IMR-90 (cell line): ENCODE measurements at regions not wholly inside any gene's neighbourhood (a gene's known extent, or its start where the extent isn't known, plus 50 kb on each side); places are given as distances from the start of the nearest gene placed in this dataset.

ENCODE experiments used
- ATAC-seq: fragments of 200-7000 bp; cut with Tn5 transposase; 2 replicates; pipeline ENCODE4 v1.9.1; 2020; ENCODE audit warnings: low read depth, mild to moderate bottlenecking, moderate library complexity
- BruUV-seq: library from RNA; stranded (reverse); fragments of 400-500 nt; replicated peaks from 2 replicates; lab custom pipeline; 2021; lab: Mats Ljungman, UMichigan
- CTCF ChIA-PET: fragments of 300-600 bp; formaldehyde crosslinking; extraction: SDS; loops from one replicate; lab custom pipeline; 2021; ENCODE audit warnings: antibody characterized with exemption; lab: Yijun Ruan, JAX
- POLR2A ChIA-PET: fragments of 300-600 bp; sonication (Branson Sonifier 250); formaldehyde crosslinking; loops from one replicate; lab custom pipeline; 2022; ENCODE audit warnings: antibody characterized with exemption; ENCODE audit not compliant: unreplicated experiment; lab: Charles Lee
- DNase-seq: peaks from one replicate; pipeline ENCODE4 v3.0.0; 2013
- H2AFZ ChIP-seq: replicated peaks from 2 replicates; pipeline ENCODE3; 2013; ENCODE audit warnings: low read length, mild to moderate bottlenecking; ENCODE audit not compliant: poor library complexity
- H2AK5ac ChIP-seq: 2 replicates; pipeline ENCODE4 v1.6.1; 2013; ENCODE audit warnings: low read depth, low read length, inconsistent platforms
- H2AK9ac ChIP-seq: replicated peaks from 2 replicates; pipeline ENCODE3; 2013; ENCODE audit warnings: mild to moderate bottlenecking, low read depth, low read length, moderate library complexity; ENCODE audit not compliant: poor library complexity
- H2BK120ac ChIP-seq: 2 replicates; pipeline ENCODE4 v1.6.1; 2013; ENCODE audit warnings: low read depth, low read length, inconsistent platforms
- H2BK15ac ChIP-seq: 3 replicates; pipeline ENCODE4 v1.6.1; 2013; ENCODE audit warnings: low read depth, low read length, inconsistent platforms
- H2BK20ac ChIP-seq: 2 replicates; pipeline ENCODE4 v1.6.1; 2013; ENCODE audit warnings: low read depth, mild to moderate bottlenecking, inconsistent platforms, low read length, moderate library complexity
- H2BK5ac ChIP-seq: 2 replicates; pipeline ENCODE4 v1.6.1; 2013; ENCODE audit warnings: mild to moderate bottlenecking, low read depth, low read length, inconsistent platforms; ENCODE audit not compliant: poor library complexity, severe bottlenecking
- H3K14ac ChIP-seq: replicated peaks from 2 replicates; pipeline ENCODE4 v1.6.1; 2013; ENCODE audit warnings: low read depth, low read length, inconsistent platforms
- H3K18ac ChIP-seq: 2 replicates; pipeline ENCODE4 v1.6.1; 2013; ENCODE audit warnings: low read depth, low read length, control low read depth
- H3K23ac ChIP-seq: 2 replicates; pipeline ENCODE4 v1.6.1; 2013; ENCODE audit warnings: low read depth, low read length, inconsistent platforms
- H3K27ac ChIP-seq: 2 replicates; pipeline ENCODE4 v1.5.1; 2013; ENCODE audit warnings: mild to moderate bottlenecking, control low read depth, low read length; ENCODE audit not compliant: insufficient read depth
- H3K27me3 ChIP-seq: 2 replicates; pipeline ENCODE4 v1.6.1; 2013; ENCODE audit warnings: low read length; ENCODE audit not compliant: control insufficient read depth, insufficient read depth
- H3K36me3 ChIP-seq: 2 replicates; pipeline ENCODE4 v1.6.1; 2013; ENCODE audit warnings: low read length, mixed read lengths; ENCODE audit not compliant: control insufficient read depth, insufficient read depth
- H3K4ac ChIP-seq: 2 replicates; pipeline ENCODE4 v1.6.1; 2013; ENCODE audit warnings: low read depth, low read length, inconsistent platforms
- H3K4me1 ChIP-seq: 2 replicates; pipeline ENCODE4 v1.6.1; 2013; ENCODE audit warnings: low read length, mixed read lengths; ENCODE audit not compliant: control insufficient read depth, insufficient read depth
- H3K4me2 ChIP-seq: 2 replicates; pipeline ENCODE4 v1.6.1; 2013; ENCODE audit warnings: low read depth, mild to moderate bottlenecking, control low read depth, low read length, moderate library complexity
- H3K4me3 ChIP-seq: 2 replicates; pipeline ENCODE4 v1.5.1; 2013; ENCODE audit warnings: low read depth, mild to moderate bottlenecking, control low read depth, low read length, moderate library complexity; ENCODE audit not compliant: insufficient read depth
- H3K56ac ChIP-seq: 2 replicates; pipeline ENCODE4 v1.6.1; 2013; ENCODE audit warnings: low read length, inconsistent platforms; ENCODE audit not compliant: insufficient read depth; ENCODE audit errors: extremely low read depth
- H3K79me1 ChIP-seq, 2 experiments: 2 replicates each; pipeline ENCODE4 v1.6.1; 2013; ENCODE audit warnings: low read length in 2 of 2, inconsistent platforms in 1 of 2, low read depth in 1 of 2
- H3K9ac ChIP-seq: 2 replicates; pipeline ENCODE4 v1.6.1; 2013; ENCODE audit warnings: low read depth, low read length, control low read depth
- H3K9me1 ChIP-seq: 2 replicates; pipeline ENCODE4 v1.6.1; 2013; ENCODE audit warnings: low read length, inconsistent platforms; ENCODE audit not compliant: insufficient read depth
- H3K9me3 ChIP-seq: 2 replicates; pipeline ENCODE4 v1.6.1; 2013; ENCODE audit warnings: low read length; ENCODE audit not compliant: control insufficient read depth, insufficient read depth
- H4K20me1 ChIP-seq: 2 replicates; pipeline ENCODE4 v1.6.1; 2013; ENCODE audit warnings: low read length, inconsistent platforms; ENCODE audit not compliant: insufficient read depth
- H4K5ac ChIP-seq: 2 replicates; pipeline ENCODE4 v1.6.1; 2013; ENCODE audit warnings: mild to moderate bottlenecking, low read depth, low read length, control low read depth
- H4K8ac ChIP-seq, 2 experiments: 2 replicates each; pipeline ENCODE4 v1.6.1; 2013; ENCODE audit warnings: low read depth in 2 of 2, low read length in 2 of 2, control low read depth in 1 of 2, inconsistent platforms in 1 of 2
- H4K91ac ChIP-seq: 2 replicates; pipeline ENCODE4 v1.6.1; 2013; ENCODE audit warnings: low read depth, low read length, inconsistent platforms; ENCODE audit not compliant: insufficient read depth
- POLR2A ChIP-seq: IDR thresholded peaks from 2 replicates; pipeline ENCODE4 v1.6.1; 2012; ENCODE audit warnings: mild to moderate bottlenecking, low read depth, low read length
- SMC3 ChIP-seq: fragments of 150-350 bp; IDR thresholded peaks from 2 replicates; pipeline ENCODE4 v1.6.1; 2016; ENCODE audit warnings: low read depth, mild to moderate bottlenecking, antibody characterized with exemption, low read length, moderate library complexity
- WGBS, 2 experiments: methylation state at CpG; one replicate each; pipeline versions ENCODE4 v1.1.5 to v1.1.7; 2013; ENCODE audit warnings: missing lambda C conversion rate in 2 of 2; ENCODE audit not compliant: insufficient read length in 1 of 2; ENCODE audit errors: extremely low coverage in 2 of 2; 5-methylcytosine and 5-hydroxymethylcytosine counted together
- dilution Hi-C: fragments of 300-500 bp; cut with HindIII; formaldehyde crosslinking; loops from one replicate; pipeline ENCODE4 v1.14.3; 2018; ENCODE audit warnings: low sequenced_read_pairs; ENCODE audit not compliant: unreplicated experiment
- in situ Hi-C: fragments of 300-500 bp; cut with MboI; formaldehyde crosslinking; loops from 3 replicates; pipeline ENCODE4 v1.14.3; 2019; ENCODE audit warnings: low sequenced_read_pairs, inconsistent platforms, mixed read lengths
- intact Hi-C: fragments of 100-400 bp; cut with micrococcal nuclease; formaldehyde crosslinking; loops from 2 replicates; pipeline ENCODE4 v1.10.0; 2022
- TF ChIP-seq, protein P1 (sequence below): fragments of 150-350 bp; IDR thresholded peaks from 2 replicates; pipeline ENCODE4 v1.6.1; 2016; ENCODE audit warnings: low read depth, mild to moderate bottlenecking, low read length, moderate library complexity, borderline replicate concordance

GRCh38 chr4:143082701-143083100 is 102.0 kb upstream of the USP38 start:
- ChIA-PET POLR2A (no interaction called here), CTCF (no interaction called here)
- TF ChIP-seq SMC3 (no peak), POLR2A (no peak)
- TF ChIP-seq, protein P1, sequence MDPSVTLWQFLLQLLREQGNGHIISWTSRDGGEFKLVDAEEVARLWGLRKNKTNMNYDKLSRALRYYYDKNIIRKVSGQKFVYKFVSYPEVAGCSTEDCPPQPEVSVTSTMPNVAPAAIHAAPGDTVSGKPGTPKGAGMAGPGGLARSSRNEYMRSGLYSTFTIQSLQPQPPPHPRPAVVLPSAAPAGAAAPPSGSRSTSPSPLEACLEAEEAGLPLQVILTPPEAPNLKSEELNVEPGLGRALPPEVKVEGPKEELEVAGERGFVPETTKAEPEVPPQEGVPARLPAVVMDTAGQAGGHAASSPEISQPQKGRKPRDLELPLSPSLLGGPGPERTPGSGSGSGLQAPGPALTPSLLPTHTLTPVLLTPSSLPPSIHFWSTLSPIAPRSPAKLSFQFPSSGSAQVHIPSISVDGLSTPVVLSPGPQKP, result no peak
- H4K91ac ChIP-seq, result no peak overlapping the region
- no peaks in the 10 kb centered on the region for H3K4me1 ChIP-seq
- H3K9ac ChIP-seq, result no peak overlapping the region
- WGBS, 2 experiments, result no CpG with 5 or more reads among the region's 1 CpG
- no peak overlapping the region for H2AK5ac ChIP-seq
- H4K5ac ChIP-seq, result no peak overlapping the region
- BruUV-seq, result no TSS peak
- H3K36me3 ChIP-seq, result no peaks in the 10 kb centered on the region
- no peaks in the 10 kb centered on the region for H3K79me1 ChIP-seq
- H4K20me1 ChIP-seq, result no peaks in the 10 kb centered on the region
- no peak overlapping the region for H2BK20ac ChIP-seq
- H3K18ac ChIP-seq, result no peak overlapping the region
- ATAC-seq, result no peak
- in situ Hi-C loops (loop anchor here (25.0 kb wide), 1 partner anchor 1920 kb away; no protein-coding TSS in a partner anchor), dilution Hi-C loops (no loop called here), intact Hi-C loops (no loop called here)
- H2BK120ac ChIP-seq, result no peak overlapping the region
- no peak overlapping the region for H2AK9ac ChIP-seq
- no peak overlapping the region for H3K14ac ChIP-seq
- H3K27ac ChIP-seq, result no peak overlapping the region
- no peak overlapping the region for H4K8ac ChIP-seq
- H3K9me3 ChIP-seq, result no peaks in the 10 kb centered on the region
- no peak overlapping the region for H3K4me3 ChIP-seq
- H2BK5ac ChIP-seq, result no peak overlapping the region
- H3K27me3 ChIP-seq, result no peaks in the 10 kb centered on the region
- H3K9me1 ChIP-seq, result no peaks in the 10 kb centered on the region
- no peak overlapping the region for H2BK15ac ChIP-seq
- DNase-seq, result no peak
- H2AFZ ChIP-seq, result no peak overlapping the region
- H3K4me2 ChIP-seq, result no peak overlapping the region
- H3K56ac ChIP-seq, result no peak overlapping the region
- no peak overlapping the region for H3K4ac ChIP-seq
- H3K23ac ChIP-seq, result no peak overlapping the region
